Transverse colon (tissue), 4 donors: ENCODE measurements at regions not wholly inside any gene's neighbourhood (a gene's known extent, or its start where the extent isn't known, plus 50 kb on each side); places are given as distances from the start of the nearest gene placed in this dataset.

Experiments
- DNase-seq: peaks from one replicate; pipeline ENCODE4 v3.0.0-alpha.2; 2019
- H3K27ac ChIP-seq, 4 donors: fragments of 200-600 bp; sonication (generic); 2 replicates each; pipeline ENCODE4 v1.5.1; 2016 to 2018; ENCODE audit warnings: inconsistent platforms in 4 of 4
- H3K27me3 ChIP-seq: fragments of 200-600 bp; sonication (generic); 2 replicates; pipeline ENCODE4 v1.5.1; 2017; ENCODE audit warnings: inconsistent platforms
- H3K36me3 ChIP-seq, 4 donors: fragments of 200-600 bp; sonication (generic); 2 replicates each; pipeline ENCODE4 v1.5.1; 2017 to 2019; ENCODE audit warnings: inconsistent platforms in 4 of 4
- H3K4me1 ChIP-seq, 4 donors: fragments of 200-600 bp; sonication (generic); 2 replicates each; pipeline ENCODE4 v1.5.1; 2017 to 2020; ENCODE audit warnings: inconsistent platforms in 4 of 4
- H3K4me3 ChIP-seq, 4 donors: fragments of 200-600 bp; sonication (generic); 1 replicate in 1 of 4; 2 replicates in 3 of 4; pipeline versions ENCODE4 v1.5.1 to v1.6.1; 2017 to 2019; ENCODE audit warnings: inconsistent platforms in 4 of 4
- H3K9me3 ChIP-seq, 2 donors: fragments of 200-600 bp; sonication (generic); 2 replicates each; pipeline ENCODE4 v1.5.1; 2017 to 2019; ENCODE audit warnings: inconsistent platforms in 2 of 2
- CTCF ChIP-seq, 5 experiments: fragments of 200-600 bp in 3 of 5; fragments of 450-650 bp in 2 of 5; sonication (generic) in 3 of 5; IDR thresholded peaks; 1 replicate in 2 of 5; 2 replicates in 3 of 5; pipeline ENCODE4 v1.5.1; 2016 to 2017; ENCODE audit warnings: antibody characterized with exemption in 5 of 5, inconsistent platforms in 3 of 5, mild to moderate bottlenecking in 2 of 5, moderate library complexity in 1 of 5
- EP300 ChIP-seq: sonication (generic); formaldehyde crosslinking; IDR thresholded peaks from one replicate; pipeline ENCODE4 v1.6.1; 2017; ENCODE audit warnings: antibody characterized with exemption, low read depth
- POLR2A ChIP-seq: fragments of 450-650 bp; IDR thresholded peaks from one replicate; pipeline ENCODE4 v1.6.1; 2016; ENCODE audit warnings: antibody characterized with exemption, mild to moderate bottlenecking, moderate library complexity
- POLR2AphosphoS5 ChIP-seq, 3 donors: sonication (generic); formaldehyde crosslinking; IDR thresholded peaks; one replicate each; pipeline ENCODE4 v1.6.1; 2016; ENCODE audit warnings: antibody characterized with exemption in 3 of 3
- WGBS, 2 donors: methylation state at CpG; one replicate each; pipeline ENCODE4 v1.1.5; 2018; ENCODE audit warnings: low coverage in 1 of 2; 5-methylcytosine and 5-hydroxymethylcytosine counted together
- in situ Hi-C, 4 donors: fragments of 200-750 bp; cut with MboI; loops; one replicate each; pipeline versions ENCODE4 v1.15.0 to v1.15.1; 2017; ENCODE audit warnings: low sequenced_read_pairs in 3 of 4, low pct_ligation_motif_present in 1 of 4, low pct_unique_long_range_greater_than_20kb in 1 of 4
- intact Hi-C: fragments of 100-400 bp; cut with DNase I; formaldehyde crosslinking; loops from one replicate; pipeline ENCODE4 v1.15.1; 2023; ENCODE audit warnings: low total_unique reads

- in situ Hi-C loops (no loop called here), intact Hi-C loops (no loop called here)
- Histone ChIP-seq H3K4me1 (no peaks in the 10 kb centered on the region), H3K4me3 (no peak overlapping the region), H3K27ac (no peak overlapping the region), H3K36me3 (no peaks in the 10 kb centered on the region), H3K27me3 (no peaks in the 10 kb centered on the region), H3K9me3 (no peaks in the 10 kb centered on the region)
- no peak for DNase-seq
- TF ChIP-seq EP300 (no peak), POLR2A (no peak), CTCF (IDR thresholded peaks at IDR 0.05) (no peak), POLR2AphosphoS5 (IDR thresholded peaks at IDR 0.05) (no peak)
- 91 to 95% methylated on average over 7 of the region's 7 CpGs for WGBS, 2 donors
Observed at GRCh38 chr12:77571768-77572167, 258.9 kb upstream of the NAV3 start.

GRCh38 chr12:77571127-77571526 lies 259.6 kb upstream of the NAV3 start:
- Histone ChIP-seq H3K9me3 (no peaks in the 10 kb centered on the region), H3K27ac (no peak overlapping the region), H3K27me3 (no peaks in the 10 kb centered on the region), H3K4me3 (no peak overlapping the region), H3K36me3 (no peaks in the 10 kb centered on the region), H3K4me1 (no peaks in the 10 kb centered on the region)
- in situ Hi-C loops (no loop called here), intact Hi-C loops (no loop called here)
- DNase-seq: no peak
- 80 to 82% methylated on average over 4 of the region's 4 CpGs for WGBS, 2 donors
- TF ChIP-seq EP300: no peak

DNA sequence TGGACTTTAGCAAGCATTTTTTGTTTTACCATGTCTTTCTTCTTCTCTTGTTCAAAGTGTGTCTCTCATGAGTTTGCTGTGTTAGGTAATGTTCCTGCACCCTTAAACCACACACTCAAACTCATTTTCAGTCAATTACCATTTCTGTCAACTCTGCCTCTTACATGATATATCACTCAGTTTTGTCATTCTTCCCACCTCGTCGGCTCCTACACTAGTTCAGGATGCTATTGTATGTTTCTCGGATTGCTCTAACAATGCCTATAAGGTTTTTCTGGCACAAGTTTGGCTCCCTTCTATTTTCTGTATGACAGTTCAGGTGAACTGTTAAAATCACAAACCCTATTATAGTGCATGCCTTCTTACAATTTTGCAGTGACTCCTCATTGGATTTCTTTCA lies 260.8 kb upstream of the NAV3 start:
- H3K4me1 ChIP-seq: no peaks in the 10 kb centered on the region
- 84 to 88% methylated on average over 3 of the region's 3 CpGs for WGBS, 2 donors
- no peak for DNase-seq
- no peaks in the 10 kb centered on the region for H3K27me3 ChIP-seq
- H3K9me3 ChIP-seq: no peaks in the 10 kb centered on the region
- H3K4me3 ChIP-seq: no peak overlapping the region
- no peak overlapping the region for H3K27ac ChIP-seq
- in situ Hi-C loops (no loop called here), intact Hi-C loops (no loop called here)
- TF ChIP-seq POLR2A (no peak), EP300 (no peak), CTCF (IDR thresholded peaks at IDR 0.05) (no peak), POLR2AphosphoS5 (IDR thresholded peaks at IDR 0.05) (no peak)
- H3K36me3 ChIP-seq: no peaks in the 10 kb centered on the region

- no peak overlapping the region for H3K4me3 ChIP-seq
- TF ChIP-seq POLR2AphosphoS5 (IDR thresholded peaks at IDR 0.05): no peak
- no peak for TF ChIP-seq CTCF (IDR thresholded peaks at IDR 0.05)
- no peak for TF ChIP-seq POLR2A
- TF ChIP-seq EP300: no peak
- no peaks in the 10 kb centered on the region for H3K27me3 ChIP-seq
- H3K9me3 ChIP-seq: no peaks in the 10 kb centered on the region
- no peaks in the 10 kb centered on the region for H3K4me1 ChIP-seq
- WGBS, 2 donors: 81 to 100% methylated on average over 2 to 6 of the region's 6 CpGs
- in situ Hi-C loops (no loop called here), intact Hi-C loops (no loop called here)
- no peaks in the 10 kb centered on the region for H3K36me3 ChIP-seq
- no peak overlapping the region for H3K27ac ChIP-seq
- no peak for DNase-seq
Observed at GRCh38 chr12:77560714-77561113, 270.0 kb upstream of the NAV3 start.

- Histone ChIP-seq H3K4me1 (no peaks in the 10 kb centered on the region), H3K36me3 (no peaks in the 10 kb centered on the region), H3K27me3 (no peaks in the 10 kb centered on the region), H3K4me3 (no peak overlapping the region), H3K9me3 (no peaks in the 10 kb centered on the region), H3K27ac (no peak overlapping the region)
- in situ Hi-C loops: no loop called here
- TF ChIP-seq EP300 (no peak), POLR2AphosphoS5 (IDR thresholded peaks at IDR 0.05) (no peak), POLR2A (no peak), CTCF (IDR thresholded peaks at IDR 0.05) (no peak)
- intact Hi-C loops: no loop called here
- no peak for DNase-seq
- 73% methylated on average over 12 of the region's 12 CpGs; no CpG with 5 or more reads in 1 of the 2 donors for WGBS, 2 donors
Observed at GRCh38 chr12:77559400-77560074, 271.2 kb upstream of the NAV3 start.
